ENCODE measurements at regions not wholly inside any gene's neighbourhood (a gene's known extent, or its start where the extent isn't known, plus 50 kb on each side); places are given as distances from the start of the nearest gene placed in this dataset.
"Not testable (repeated sequence)": the region's sequence is repeated elsewhere in the genome, so short reads cannot be mapped to it uniquely, and the experiment has no call there.

DNA sequence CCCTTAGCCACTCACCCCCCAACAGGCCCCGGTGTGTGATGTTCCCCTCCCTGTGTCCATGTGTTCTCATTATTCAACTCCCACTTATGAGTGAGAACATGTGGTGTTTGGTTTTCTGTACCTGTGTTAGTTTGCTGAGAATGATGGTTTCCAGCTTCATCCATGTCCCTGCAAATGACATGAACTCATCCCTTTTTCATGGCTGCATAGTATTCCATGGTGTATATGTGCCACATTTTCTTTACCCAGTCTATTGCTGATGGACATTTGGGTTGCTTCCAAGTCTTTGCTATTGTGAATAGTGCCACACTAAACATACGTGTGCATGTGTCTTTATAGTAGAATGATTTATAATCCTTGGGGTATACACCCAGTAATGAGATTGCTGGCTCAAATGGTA, 605.7 kb downstream of the EBF1 start:
- TF ChIP-seq HDAC2 (IDR thresholded peaks at IDR 0.05); TCF7 (IDR thresholded peaks at IDR 0.05; ENCODE audit: borderline replicate concordance); ZBED1 (IDR thresholded peaks at IDR 0.05; ENCODE audit: borderline replicate concordance); CHD2 (IDR thresholded peaks at IDR 0.05; ENCODE audit: borderline replicate concordance, low read depth, low read length): not testable (repeated sequence)
- TF ChIP-seq, protein P1, sequence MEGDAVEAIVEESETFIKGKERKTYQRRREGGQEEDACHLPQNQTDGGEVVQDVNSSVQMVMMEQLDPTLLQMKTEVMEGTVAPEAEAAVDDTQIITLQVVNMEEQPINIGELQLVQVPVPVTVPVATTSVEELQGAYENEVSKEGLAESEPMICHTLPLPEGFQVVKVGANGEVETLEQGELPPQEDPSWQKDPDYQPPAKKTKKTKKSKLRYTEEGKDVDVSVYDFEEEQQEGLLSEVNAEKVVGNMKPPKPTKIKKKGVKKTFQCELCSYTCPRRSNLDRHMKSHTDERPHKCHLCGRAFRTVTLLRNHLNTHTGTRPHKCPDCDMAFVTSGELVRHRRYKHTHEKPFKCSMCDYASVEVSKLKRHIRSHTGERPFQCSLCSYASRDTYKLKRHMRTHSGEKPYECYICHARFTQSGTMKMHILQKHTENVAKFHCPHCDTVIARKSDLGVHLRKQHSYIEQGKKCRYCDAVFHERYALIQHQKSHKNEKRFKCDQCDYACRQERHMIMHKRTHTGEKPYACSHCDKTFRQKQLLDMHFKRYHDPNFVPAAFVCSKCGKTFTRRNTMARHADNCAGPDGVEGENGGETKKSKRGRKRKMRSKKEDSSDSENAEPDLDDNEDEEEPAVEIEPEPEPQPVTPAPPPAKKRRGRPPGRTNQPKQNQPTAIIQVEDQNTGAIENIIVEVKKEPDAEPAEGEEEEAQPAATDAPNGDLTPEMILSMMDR (IDR thresholded peaks at IDR 0.05 in 2 of 3, conservative IDR thresholded peaks at IDR 0.05 in 1 of 3; ENCODE audit: control insufficient read depth in 2 of 3, extremely low read depth in 1 of 3, insufficient read depth in 1 of 3, low read depth in 3 of 3, low read length in 3 of 3) = not testable (repeated sequence)
- TF ChIP-seq, protein P2, sequence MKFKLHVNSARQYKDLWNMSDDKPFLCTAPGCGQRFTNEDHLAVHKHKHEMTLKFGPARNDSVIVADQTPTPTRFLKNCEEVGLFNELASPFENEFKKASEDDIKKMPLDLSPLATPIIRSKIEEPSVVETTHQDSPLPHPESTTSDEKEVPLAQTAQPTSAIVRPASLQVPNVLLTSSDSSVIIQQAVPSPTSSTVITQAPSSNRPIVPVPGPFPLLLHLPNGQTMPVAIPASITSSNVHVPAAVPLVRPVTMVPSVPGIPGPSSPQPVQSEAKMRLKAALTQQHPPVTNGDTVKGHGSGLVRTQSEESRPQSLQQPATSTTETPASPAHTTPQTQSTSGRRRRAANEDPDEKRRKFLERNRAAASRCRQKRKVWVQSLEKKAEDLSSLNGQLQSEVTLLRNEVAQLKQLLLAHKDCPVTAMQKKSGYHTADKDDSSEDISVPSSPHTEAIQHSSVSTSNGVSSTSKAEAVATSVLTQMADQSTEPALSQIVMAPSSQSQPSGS (IDR thresholded peaks at IDR 0.05; ENCODE audit: low read length) = not testable (repeated sequence)
